ENCODE measurements at regions not wholly inside any gene's neighbourhood (a gene's known extent, or its start where the extent isn't known, plus 50 kb on each side); places are given as distances from the start of the nearest gene placed in this dataset.

- no peaks in the 10 kb centered on the region for H3K27me3 ChIP-seq
- Mint-ChIP-seq H3K27ac (no peak overlapping the region), H3K9me3 (no peaks in the 10 kb centered on the region), H3K4me1 (no peaks in the 10 kb centered on the region), H3K4me3 (no peak overlapping the region), H3K27me3 (ENCODE audit: insufficient read depth, low read depth) (no peaks in the 10 kb centered on the region), H3K36me3 (no peaks in the 10 kb centered on the region)
- H3K4me2 ChIP-seq, result no peak overlapping the region
- TF ChIP-seq EZH2phosphoT487 (IDR thresholded peaks at IDR 0.05) (no peak), CTCF (IDR thresholded peaks at IDR 0.05) (peak; percentile 65), EZH2 (IDR thresholded peaks at IDR 0.05) (no peak)
- no peak overlapping the region for H3K27ac ChIP-seq
- H3K79me2 ChIP-seq (ENCODE audit: low read depth), result no peaks in the 10 kb centered on the region
- H3K9me3 ChIP-seq (ENCODE audit: low read depth), result no peaks in the 10 kb centered on the region
- peak; percentile 58 for DNase-seq (ENCODE audit: low spot score)
- H3K36me3 ChIP-seq, result no peaks in the 10 kb centered on the region
- no peak overlapping the region for H3K9ac ChIP-seq
- no peak overlapping the region for H2AFZ ChIP-seq (replicated peaks)
- H3K4me3 ChIP-seq, result no peak overlapping the region
- no peaks in the 10 kb centered on the region for H3K4me1 ChIP-seq
- H3F3A ChIP-seq (ENCODE audit: low read depth), result no peaks in the 10 kb centered on the region
- no peaks in the 10 kb centered on the region for H4K20me1 ChIP-seq (ENCODE audit: low read depth)
These were observed 296.1 kb downstream of the TLL1 start for GRCh38 chr4:166169111-166169510.

GRCh38 chr4:166172619-166173018 is 299.6 kb downstream of the TLL1 start:
- no peak overlapping the region for H3K27ac Mint-ChIP-seq

GRCh38 chr4:166174717-166175490 is 301.9 kb downstream of the TLL1 start:
- no peaks in the 10 kb centered on the region for H3K36me3 Mint-ChIP-seq
- no peak for TF ChIP-seq EZH2phosphoT487 (IDR thresholded peaks at IDR 0.05)
- TF ChIP-seq CTCF (IDR thresholded peaks at IDR 0.05), result no peak
- no peak for TF ChIP-seq EZH2 (IDR thresholded peaks at IDR 0.05)
- no peak overlapping the region for H3K4me2 ChIP-seq
- H3K9me3 Mint-ChIP-seq, result no peaks in the 10 kb centered on the region
- H3K27ac Mint-ChIP-seq, result no peak overlapping the region
- H3K4me1 Mint-ChIP-seq, result no peaks in the 10 kb centered on the region
- no peaks in the 10 kb centered on the region for H3K27me3 Mint-ChIP-seq (ENCODE audit: insufficient read depth, low read depth)
- H3K9ac ChIP-seq, result no peak overlapping the region
- no peak overlapping the region for H3K4me3 ChIP-seq
- no peaks in the 10 kb centered on the region for H3K27me3 ChIP-seq
- no peaks in the 10 kb centered on the region for H3K9me3 ChIP-seq (ENCODE audit: low read depth)
- no peaks in the 10 kb centered on the region for H3K79me2 ChIP-seq (ENCODE audit: low read depth)
- H3K27ac ChIP-seq, result no peak overlapping the region
- no peak overlapping the region for H3K4me3 Mint-ChIP-seq
- no peaks in the 10 kb centered on the region for H3K36me3 ChIP-seq
- H4K20me1 ChIP-seq (ENCODE audit: low read depth), result no peaks in the 10 kb centered on the region
- H2AFZ ChIP-seq (replicated peaks), result no peak overlapping the region
- H3F3A ChIP-seq (ENCODE audit: low read depth), result no peaks in the 10 kb centered on the region
- DNase-seq (ENCODE audit: low spot score), result no peak
- no peaks in the 10 kb centered on the region for H3K4me1 ChIP-seq

More at GRCh38 chr4:166172619-166173018, 299.6 kb downstream of the TLL1 start:
- no peaks in the 10 kb centered on the region for H3K27me3 Mint-ChIP-seq (ENCODE audit: insufficient read depth, low read depth)
- no peaks in the 10 kb centered on the region for H3K4me1 ChIP-seq
- H3F3A ChIP-seq (ENCODE audit: low read depth), result no peaks in the 10 kb centered on the region
- no peaks in the 10 kb centered on the region for H3K9me3 Mint-ChIP-seq
- H3K79me2 ChIP-seq (ENCODE audit: low read depth), result no peaks in the 10 kb centered on the region
- TF ChIP-seq EZH2phosphoT487 (IDR thresholded peaks at IDR 0.05) (no peak), EZH2 (IDR thresholded peaks at IDR 0.05) (no peak), CTCF (IDR thresholded peaks at IDR 0.05) (no peak)
- H3K4me2 ChIP-seq, result no peak overlapping the region
- H3K36me3 Mint-ChIP-seq, result no peaks in the 10 kb centered on the region
- no peak overlapping the region for H3K27ac ChIP-seq
- H3K4me1 Mint-ChIP-seq, result no peaks in the 10 kb centered on the region
- no peak overlapping the region for H3K4me3 ChIP-seq
- no peak overlapping the region for H3K4me3 Mint-ChIP-seq
- DNase-seq (ENCODE audit: low spot score), result no peak
- no peak overlapping the region for H2AFZ ChIP-seq (replicated peaks)
- H3K27me3 ChIP-seq, result no peaks in the 10 kb centered on the region
- H3K9ac ChIP-seq, result no peak overlapping the region
- no peaks in the 10 kb centered on the region for H4K20me1 ChIP-seq (ENCODE audit: low read depth)
- no peaks in the 10 kb centered on the region for H3K36me3 ChIP-seq
- no peaks in the 10 kb centered on the region for H3K9me3 ChIP-seq (ENCODE audit: low read depth)
